Neural progenitor cell (in vitro differentiated cells): ENCODE measurements at regions not wholly inside any gene's neighbourhood (a gene's known extent, or its start where the extent isn't known, plus 50 kb on each side); places are given as distances from the start of the nearest gene placed in this dataset.

ENCODE experiments used
- DNase-seq: peaks from one replicate; pipeline ENCODE4 v3.0.0-alpha.2; 2016; ENCODE audit warnings: low spot score
- H2AFZ ChIP-seq: fragments of 200-600 bp; sonication (generic); replicated peaks from 2 replicates; pipeline ENCODE4 v1.6.1; 2016; ENCODE audit warnings: antibody characterized with exemption
- H3F3A ChIP-seq: fragments of 200-600 bp; sonication (generic); 2 replicates; pipeline ENCODE4 v1.6.1; 2016; ENCODE audit warnings: antibody characterized with exemption, low read depth
- H3K27ac ChIP-seq: fragments of 200-600 bp; sonication (generic); 2 replicates; pipeline ENCODE4 v1.5.1; 2016; ENCODE audit warnings: mild to moderate bottlenecking
- H3K27me3 ChIP-seq: fragments of 200-600 bp; sonication (generic); 2 replicates; pipeline ENCODE4 v1.6.1; 2016; ENCODE audit warnings: mild to moderate bottlenecking, moderate library complexity
- H3K36me3 ChIP-seq: fragments of 200-600 bp; sonication (generic); 2 replicates; pipeline ENCODE4 v1.5.1; 2016
- H3K4me1 ChIP-seq: fragments of 200-600 bp; sonication (generic); 2 replicates; pipeline ENCODE4 v1.6.1; 2016; ENCODE audit warnings: mixed run types
- H3K4me2 ChIP-seq: fragments of 200-600 bp; sonication (generic); 2 replicates; pipeline ENCODE4 v1.6.1; 2016
- H3K4me3 ChIP-seq: fragments of 200-600 bp; sonication (generic); 2 replicates; pipeline ENCODE4 v1.5.1; 2016
- H3K79me2 ChIP-seq: fragments of 200-600 bp; sonication (generic); 2 replicates; pipeline ENCODE4 v1.6.1; 2016; ENCODE audit warnings: low read depth
- H3K9ac ChIP-seq: fragments of 200-600 bp; sonication (generic); 2 replicates; pipeline ENCODE4 v1.6.1; 2016
- H3K9me3 ChIP-seq: fragments of 200-600 bp; sonication (generic); 2 replicates; pipeline ENCODE4 v1.5.1; 2016; ENCODE audit warnings: low read depth
- H4K20me1 ChIP-seq: fragments of 200-600 bp; sonication (generic); 2 replicates; pipeline ENCODE4 v1.6.1; 2016; ENCODE audit warnings: low read depth
- H3K27ac Mint-ChIP-seq: 3 replicates; pipeline ENCODE4 v1.8.0; 2021; ENCODE audit warnings: mixed read lengths
- H3K27me3 Mint-ChIP-seq: 2 replicates; pipeline ENCODE4 v1.8.0; 2022; ENCODE audit warnings: low read depth, mild to moderate bottlenecking, inconsistent platforms, moderate library complexity, mixed read lengths; ENCODE audit not compliant: insufficient read depth
- H3K36me3 Mint-ChIP-seq: 3 replicates; pipeline ENCODE4 v1.8.0; 2021; ENCODE audit warnings: mixed read lengths
- H3K4me1 Mint-ChIP-seq: 3 replicates; pipeline ENCODE4 v1.8.0; 2021; ENCODE audit warnings: mixed read lengths
- H3K4me3 Mint-ChIP-seq: 3 replicates; pipeline ENCODE4 v1.8.0; 2021; ENCODE audit warnings: mild to moderate bottlenecking, moderate library complexity, mixed read lengths
- H3K9me3 Mint-ChIP-seq: 3 replicates; pipeline ENCODE4 v1.8.0; 2020; ENCODE audit warnings: mixed read lengths
- EZH2 ChIP-seq: fragments of 200-600 bp; sonication (generic); IDR thresholded peaks from 2 replicates; pipeline ENCODE4 v1.6.1; 2017; ENCODE audit warnings: antibody characterized with exemption, mild to moderate bottlenecking, moderate library complexity
- EZH2phosphoT487 ChIP-seq: fragments of 200-600 bp; sonication (generic); IDR thresholded peaks from 2 replicates; pipeline ENCODE4 v1.6.1; 2017; ENCODE audit warnings: antibody characterized with exemption
- TF ChIP-seq, protein P1 (sequence below): fragments of 200-600 bp; sonication (generic); IDR thresholded peaks from 2 replicates; pipeline ENCODE4 v1.5.1; 2017; ENCODE audit warnings: antibody characterized with exemption, mild to moderate bottlenecking

DNA sequence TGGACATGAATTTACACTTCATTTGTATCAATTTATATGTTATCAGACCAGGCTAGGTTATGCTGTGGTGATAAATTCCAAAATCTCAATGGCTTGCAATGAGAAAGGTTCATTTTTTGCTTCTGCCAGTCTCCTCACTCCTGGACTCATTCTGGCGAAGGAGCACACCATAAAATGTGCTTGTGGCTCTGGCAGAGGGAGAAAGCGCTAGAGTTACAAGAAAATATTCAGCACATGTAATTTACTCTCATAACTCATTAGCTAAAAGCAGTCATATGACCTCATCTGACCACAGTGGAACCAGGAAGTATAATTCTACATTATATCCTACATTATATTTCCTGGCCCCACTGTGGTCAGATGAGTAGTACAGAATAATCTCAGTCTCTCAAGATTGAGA, 193.8 kb downstream of the BCHE start:
- Mint-ChIP-seq H3K9me3 (peaks cover under 1% of the 10 kb centered on the region), H3K4me3 (no peak overlapping the region), H3K4me1 (no peaks in the 10 kb centered on the region), H3K27ac (no peak overlapping the region), H3K27me3 (no peaks in the 10 kb centered on the region), H3K36me3 (no peaks in the 10 kb centered on the region)
- Histone ChIP-seq H4K20me1 (no peaks in the 10 kb centered on the region), H3K36me3 (no peaks in the 10 kb centered on the region), H2AFZ (no peak overlapping the region), H3F3A (no peaks in the 10 kb centered on the region), H3K27me3 (no peaks in the 10 kb centered on the region), H3K79me2 (no peaks in the 10 kb centered on the region), H3K4me1 (no peaks in the 10 kb centered on the region), H3K4me2 (no peak overlapping the region), H3K9me3 (no peaks in the 10 kb centered on the region), H3K9ac (no peak overlapping the region), H3K4me3 (no peak overlapping the region), H3K27ac (no peak overlapping the region)
- no peak for DNase-seq
- TF ChIP-seq, protein P1, sequence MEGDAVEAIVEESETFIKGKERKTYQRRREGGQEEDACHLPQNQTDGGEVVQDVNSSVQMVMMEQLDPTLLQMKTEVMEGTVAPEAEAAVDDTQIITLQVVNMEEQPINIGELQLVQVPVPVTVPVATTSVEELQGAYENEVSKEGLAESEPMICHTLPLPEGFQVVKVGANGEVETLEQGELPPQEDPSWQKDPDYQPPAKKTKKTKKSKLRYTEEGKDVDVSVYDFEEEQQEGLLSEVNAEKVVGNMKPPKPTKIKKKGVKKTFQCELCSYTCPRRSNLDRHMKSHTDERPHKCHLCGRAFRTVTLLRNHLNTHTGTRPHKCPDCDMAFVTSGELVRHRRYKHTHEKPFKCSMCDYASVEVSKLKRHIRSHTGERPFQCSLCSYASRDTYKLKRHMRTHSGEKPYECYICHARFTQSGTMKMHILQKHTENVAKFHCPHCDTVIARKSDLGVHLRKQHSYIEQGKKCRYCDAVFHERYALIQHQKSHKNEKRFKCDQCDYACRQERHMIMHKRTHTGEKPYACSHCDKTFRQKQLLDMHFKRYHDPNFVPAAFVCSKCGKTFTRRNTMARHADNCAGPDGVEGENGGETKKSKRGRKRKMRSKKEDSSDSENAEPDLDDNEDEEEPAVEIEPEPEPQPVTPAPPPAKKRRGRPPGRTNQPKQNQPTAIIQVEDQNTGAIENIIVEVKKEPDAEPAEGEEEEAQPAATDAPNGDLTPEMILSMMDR: no peak
- no peak for TF ChIP-seq EZH2phosphoT487
- TF ChIP-seq EZH2: no peak

DNA sequence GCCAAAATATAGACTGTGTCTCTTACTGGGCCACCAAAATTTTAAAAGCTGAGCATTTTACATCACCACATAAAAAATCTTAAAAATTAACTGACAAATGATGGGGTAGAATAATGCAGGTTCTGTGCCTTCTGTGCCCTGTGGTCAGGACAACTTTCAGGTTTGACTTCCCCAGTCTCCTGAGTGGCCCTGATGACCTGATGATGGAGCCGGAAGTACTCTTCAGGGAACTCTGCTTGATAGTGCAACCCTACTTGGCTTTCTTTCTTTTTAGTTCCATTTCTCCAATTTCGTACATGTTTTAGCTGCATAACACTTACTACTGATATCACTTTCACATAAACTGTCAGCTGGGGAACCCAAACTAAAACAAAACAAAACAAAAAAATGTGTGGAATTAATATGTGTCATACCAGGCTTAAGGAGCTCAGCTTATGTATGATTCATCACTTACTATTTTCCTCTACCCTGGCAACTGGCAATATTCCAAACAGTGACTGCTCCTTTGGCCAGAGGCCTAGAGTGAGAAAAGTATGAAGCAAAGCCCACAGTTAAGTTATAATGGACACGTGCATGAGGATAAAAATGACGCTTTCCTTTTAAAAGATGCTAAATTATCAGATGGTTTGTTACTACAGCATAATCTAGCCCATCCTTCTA, 194.3 kb downstream of the BCHE start:
- Histone ChIP-seq H3K27me3 (no peaks in the 10 kb centered on the region), H3K27ac (no peak overlapping the region), H3K36me3 (no peaks in the 10 kb centered on the region), H3K4me3 (no peak overlapping the region), H3K4me1 (no peaks in the 10 kb centered on the region), H3K79me2 (no peaks in the 10 kb centered on the region), H4K20me1 (no peaks in the 10 kb centered on the region), H3F3A (no peaks in the 10 kb centered on the region), H3K9ac (no peak overlapping the region), H3K9me3 (no peaks in the 10 kb centered on the region), H2AFZ (no peak overlapping the region), H3K4me2 (no peak overlapping the region)
- H3K4me3 Mint-ChIP-seq: no peak overlapping the region
- no peaks in the 10 kb centered on the region for H3K27me3 Mint-ChIP-seq
- no peaks in the 10 kb centered on the region for H3K4me1 Mint-ChIP-seq
- no peak for DNase-seq
- H3K36me3 Mint-ChIP-seq: no peaks in the 10 kb centered on the region
- H3K27ac Mint-ChIP-seq: no peak overlapping the region
- no peak for TF ChIP-seq EZH2
- no peak for TF ChIP-seq EZH2phosphoT487
- TF ChIP-seq, protein P1: no peak
- H3K9me3 Mint-ChIP-seq: no peaks in the 10 kb centered on the region

DNA sequence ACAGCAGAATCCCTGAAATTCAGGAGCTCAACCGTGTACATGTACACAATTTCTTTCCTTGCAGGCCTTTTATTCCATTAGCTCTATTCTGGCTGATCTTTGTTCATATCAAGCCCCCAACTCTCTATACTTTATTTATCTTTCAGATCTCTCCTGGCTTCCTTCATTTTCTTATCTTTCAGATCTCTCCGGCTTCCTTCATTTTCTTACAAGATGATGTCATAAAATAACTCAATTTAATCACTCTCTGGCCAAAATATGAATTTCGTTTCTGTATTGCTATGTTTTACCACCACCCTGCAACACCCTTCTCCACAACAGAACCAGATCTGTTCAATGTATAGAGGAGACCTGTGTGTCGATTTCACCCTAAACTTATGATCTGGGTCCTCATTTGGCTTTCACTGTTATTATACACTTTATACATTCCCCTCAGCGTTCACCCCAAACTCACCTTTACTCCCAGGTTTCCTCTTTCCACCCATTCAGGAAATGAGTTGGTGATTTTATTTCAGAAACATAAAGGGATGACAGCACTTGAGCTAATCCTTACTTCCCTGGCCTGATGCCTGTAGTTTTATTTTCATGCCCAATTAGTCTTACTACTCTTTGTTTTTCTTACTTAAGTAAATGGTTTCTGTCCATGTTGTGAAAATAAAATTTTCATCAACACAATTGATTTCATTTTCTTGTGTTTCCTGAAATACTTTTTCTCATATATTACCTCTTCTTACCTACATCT, 195.5 kb downstream of the BCHE start:
- Histone ChIP-seq H3K4me3 (no peak overlapping the region), H3K9ac (no peak overlapping the region), H3F3A (no peaks in the 10 kb centered on the region), H3K27me3 (no peaks in the 10 kb centered on the region), H4K20me1 (no peaks in the 10 kb centered on the region), H3K9me3 (no peaks in the 10 kb centered on the region), H3K4me2 (no peak overlapping the region), H3K4me1 (no peaks in the 10 kb centered on the region), H2AFZ (no peak overlapping the region), H3K36me3 (no peaks in the 10 kb centered on the region), H3K79me2 (no peaks in the 10 kb centered on the region), H3K27ac (no peak overlapping the region)
- no peaks in the 10 kb centered on the region for H3K36me3 Mint-ChIP-seq
- H3K9me3 Mint-ChIP-seq: no peaks in the 10 kb centered on the region
- DNase-seq: no peak
- H3K27me3 Mint-ChIP-seq: no peaks in the 10 kb centered on the region
- H3K4me1 Mint-ChIP-seq: no peaks in the 10 kb centered on the region
- no peak overlapping the region for H3K27ac Mint-ChIP-seq
- no peak overlapping the region for H3K4me3 Mint-ChIP-seq
- TF ChIP-seq EZH2phosphoT487 (no peak), EZH2 (no peak)
- TF ChIP-seq, protein P1: no peak
